Fibroblast of the conjunctiva (primary cell): ENCODE measurements at regions not wholly inside any gene's neighbourhood (a gene's known extent, or its start where the extent isn't known, plus 50 kb on each side); places are given as distances from the start of the nearest gene placed in this dataset.
"Not testable (repeated sequence)": the region's sequence is repeated elsewhere in the genome, so short reads cannot be mapped to it uniquely, and the experiment has no call there.

Experiments used
- DNase-seq: peaks from one replicate; pipeline ENCODE4 v3.0.0-alpha.2; 2010; ENCODE audit warnings: low read depth

- no peak for DNase-seq
These were observed 54.5 kb upstream of the HS3ST4 start for GRCh38 chr16:25637236-25637635.

- DNase-seq, result no peak
These were observed 55.1 kb upstream of the HS3ST4 start for GRCh38 chr16:25636662-25637061.

GRCh38 chr16:25635454-25635853, 56.3 kb upstream of the HS3ST4 start:
- no peak for DNase-seq

GRCh38 chr16:25633549-25633948, 58.2 kb upstream of the HS3ST4 start:
- DNase-seq, result no peak

GRCh38 chr16:25628766-25629165, 63.0 kb upstream of the HS3ST4 start:
- DNase-seq, result no peak

GRCh38 chr16:25627641-25628040, 64.1 kb upstream of the HS3ST4 start:
- DNase-seq, result no peak

GRCh38 chr16:25626172-25626571, 65.6 kb upstream of the HS3ST4 start:
- DNase-seq, result no peak

- no peak for DNase-seq
These were observed 66.1 kb upstream of the HS3ST4 start for GRCh38 chr16:25625620-25626019.

GRCh38 chr16:25614716-25615265, 77.0 kb upstream of the HS3ST4 start:
- DNase-seq, result no peak

- no peak for DNase-seq
These were observed 77.8 kb upstream of the HS3ST4 start for GRCh38 chr16:25613931-25614330.

- no peak for DNase-seq
These were observed 83.8 kb upstream of the HS3ST4 start for GRCh38 chr16:25608002-25608401.

GRCh38 chr16:25606069-25606468, 85.7 kb upstream of the HS3ST4 start:
- no peak for DNase-seq

GRCh38 chr16:25605381-25605780, 86.4 kb upstream of the HS3ST4 start:
- DNase-seq, result no peak

- DNase-seq, result not testable (repeated sequence)
These were observed 90.5 kb upstream of the HS3ST4 start for GRCh38 chr16:25601306-25601705.

GRCh38 chr16:25596194-25596593, 95.6 kb upstream of the HS3ST4 start:
- DNase-seq, result no peak

- DNase-seq, result no peak
These were observed 98.5 kb upstream of the HS3ST4 start for GRCh38 chr16:25593260-25593659.

- no peak for DNase-seq
These were observed 104.0 kb upstream of the HS3ST4 start for GRCh38 chr16:25587783-25588182.

GRCh38 chr16:25586826-25587225, 104.9 kb upstream of the HS3ST4 start:
- DNase-seq, result no peak

GRCh38 chr16:25585526-25585925, 106.2 kb upstream of the HS3ST4 start:
- no peak for DNase-seq

- no peak for DNase-seq
These were observed 111.7 kb upstream of the HS3ST4 start for GRCh38 chr16:25580041-25580440.

GRCh38 chr16:25575363-25575762, 116.4 kb upstream of the HS3ST4 start:
- DNase-seq, result no peak

GRCh38 chr16:25571712-25572111, 120.0 kb upstream of the HS3ST4 start:
- no peak for DNase-seq

- DNase-seq, result no peak
These were observed 121.6 kb upstream of the HS3ST4 start for GRCh38 chr16:25570131-25570530.

GRCh38 chr16:25568991-25569390, 122.8 kb upstream of the HS3ST4 start:
- no peak for DNase-seq

- DNase-seq, result no peak
These were observed 125.6 kb upstream of the HS3ST4 start for GRCh38 chr16:25566183-25566582.
